GM23338 (cell line): ENCODE measurements at regions not wholly inside any gene's neighbourhood (a gene's known extent, or its start where the extent isn't known, plus 50 kb on each side); places are given as distances from the start of the nearest gene placed in this dataset.

Experiments
- ATAC-seq: fragments of 200-7000 bp; cut with Tn5 transposase; 3 replicates; pipeline ENCODE4 v1.9.1; 2020
- DNase-seq: peaks from one replicate; pipeline ENCODE4 v3.0.0-alpha.2; 2015; ENCODE audit warnings: low spot score
- H2AFZ ChIP-seq: fragments of 200-600 bp; sonication (generic); 2 replicates; pipeline ENCODE4 v1.8.0; 2016; ENCODE audit warnings: antibody characterized with exemption, mild to moderate bottlenecking, moderate library complexity
- H3F3A ChIP-seq: fragments of 200-600 bp; sonication (generic); replicated peaks from 2 replicates; pipeline ENCODE4 v1.8.0; 2017; ENCODE audit warnings: antibody characterized with exemption, mixed run types, low read depth
- H3K27ac ChIP-seq: fragments of 200-600 bp; sonication (generic); 2 replicates; pipeline ENCODE4 v1.6.1; 2016; ENCODE audit warnings: low read depth
- H3K27me3 ChIP-seq: fragments of 200-600 bp; sonication (generic); 2 replicates; pipeline ENCODE4 v1.8.0; 2016; ENCODE audit warnings: mild to moderate bottlenecking, mixed run types, moderate library complexity; ENCODE audit not compliant: insufficient read depth
- H3K36me3 ChIP-seq: fragments of 200-600 bp; sonication (generic); 2 replicates; pipeline ENCODE4 v1.8.0; 2016; ENCODE audit warnings: mild to moderate bottlenecking; ENCODE audit not compliant: insufficient read depth
- H3K4me1 ChIP-seq: fragments of 200-600 bp; sonication (generic); 2 replicates; pipeline ENCODE4 v1.8.0; 2016; ENCODE audit warnings: mild to moderate bottlenecking, moderate library complexity; ENCODE audit not compliant: insufficient read depth
- H3K4me2 ChIP-seq: fragments of 200-600 bp; sonication (generic); 2 replicates; pipeline ENCODE4 v1.7.1; 2017; ENCODE audit warnings: mixed run types
- H3K4me3 ChIP-seq: fragments of 200-600 bp; sonication (generic); 2 replicates; pipeline ENCODE4 v1.6.1; 2016; ENCODE audit warnings: mixed run types
- H3K79me2 ChIP-seq: fragments of 200-600 bp; sonication (generic); replicated peaks from 2 replicates; pipeline ENCODE4 v1.8.0; 2017; ENCODE audit warnings: mild to moderate bottlenecking; ENCODE audit not compliant: insufficient read depth
- H3K9me2 ChIP-seq: fragments of 200-600 bp; sonication (generic); 2 replicates; pipeline ENCODE4 v1.8.0; 2017; ENCODE audit not compliant: insufficient read depth
- H4K20me1 ChIP-seq: fragments of 200-600 bp; sonication (generic); replicated peaks from 2 replicates; pipeline ENCODE4 v1.8.0; 2017; ENCODE audit warnings: mild to moderate bottlenecking; ENCODE audit not compliant: insufficient read depth
- H3K27ac Mint-ChIP-seq: 2 replicates; pipeline ENCODE4 v1.8.0; 2020; ENCODE audit warnings: inconsistent platforms, mild to moderate bottlenecking, moderate library complexity, mixed read lengths
- H3K27me3 Mint-ChIP-seq: 3 replicates; pipeline ENCODE4 v1.8.0; 2022; ENCODE audit warnings: low read depth, mild to moderate bottlenecking, moderate library complexity, mixed read lengths, inconsistent platforms; ENCODE audit not compliant: insufficient read depth, poor library complexity
- H3K36me3 Mint-ChIP-seq: 3 replicates; pipeline ENCODE4 v1.8.0; 2021; ENCODE audit warnings: low read depth, mild to moderate bottlenecking, inconsistent platforms, moderate library complexity, mixed read lengths
- H3K4me1 Mint-ChIP-seq: 3 replicates; pipeline ENCODE4 v1.8.0; 2020; ENCODE audit warnings: mild to moderate bottlenecking, inconsistent platforms, mixed read lengths
- H3K4me3 Mint-ChIP-seq: 3 replicates; pipeline ENCODE4 v1.8.0; 2021; ENCODE audit warnings: moderate library complexity, mild to moderate bottlenecking, inconsistent platforms, mixed read lengths
- H3K9me3 Mint-ChIP-seq: 3 replicates; pipeline ENCODE4 v1.8.0; 2020; ENCODE audit warnings: moderate library complexity, mild to moderate bottlenecking, inconsistent platforms, mixed read lengths
- CTCF ChIP-seq, 2 experiments: fragments of 200-600 bp in 1 of 2; sonication (generic) in 1 of 2; conservative IDR thresholded peaks; 2 replicates each; pipeline versions ENCODE4 v1.5.1 to v1.6.1; 2016 to 2017; ENCODE audit warnings: antibody characterized with exemption in 2 of 2, low read depth in 2 of 2, mild to moderate bottlenecking in 2 of 2, moderate library complexity in 1 of 2
- ETS1 ChIP-seq: IDR thresholded peaks from 2 replicates; pipeline ENCODE4 v1.6.1; 2016; ENCODE audit warnings: antibody characterized with exemption
- EZH2 ChIP-seq: fragments of 200-600 bp; sonication (generic); IDR thresholded peaks from one replicate; pipeline ENCODE4 v1.8.0; 2017; ENCODE audit warnings: antibody characterized with exemption, mild to moderate bottlenecking, low read depth; ENCODE audit not compliant: unreplicated experiment
- EZH2phosphoT487 ChIP-seq: fragments of 200-600 bp; sonication (generic); IDR thresholded peaks from one replicate; pipeline ENCODE4 v1.8.1; 2018; ENCODE audit warnings: antibody characterized with exemption; ENCODE audit not compliant: unreplicated experiment
- JUNB ChIP-seq: IDR thresholded peaks from one replicate; pipeline ENCODE4 v1.6.1; 2016; ENCODE audit warnings: antibody characterized with exemption; ENCODE audit not compliant: unreplicated experiment
- POLR2AphosphoS5 ChIP-seq: IDR thresholded peaks from 2 replicates; pipeline ENCODE4 v1.6.1; 2016; ENCODE audit warnings: antibody characterized with exemption, low read depth
- REST ChIP-seq: IDR thresholded peaks from one replicate; pipeline ENCODE4 v1.6.1; 2018; ENCODE audit warnings: antibody characterized with exemption; ENCODE audit not compliant: unreplicated experiment
- STAT1 ChIP-seq: IDR thresholded peaks from one replicate; pipeline ENCODE4 v1.6.1; 2016; ENCODE audit warnings: antibody characterized with exemption; ENCODE audit not compliant: unreplicated experiment
- ZNF114 ChIP-seq: fragments of 250-450 bp; sonication (Bioruptor Pico); IDR thresholded peaks from 2 replicates; pipeline ENCODE4 v1.5.0; 2020; ENCODE audit warnings: mild to moderate bottlenecking, moderate library complexity
- ZNF331 ChIP-seq: fragments of 250-450 bp; sonication (Bioruptor Pico); IDR thresholded peaks from 2 replicates; pipeline ENCODE4 v1.5.0; 2020; ENCODE audit warnings: low read depth, mild to moderate bottlenecking, moderate library complexity
- ZNF462 ChIP-seq: fragments of 250-450 bp; sonication (Bioruptor Pico); IDR thresholded peaks from 2 replicates; pipeline ENCODE4 v1.5.0; 2020; ENCODE audit warnings: mild to moderate bottlenecking, moderate library complexity

- ATAC-seq: no peak
- peaks cover 9% of the 10 kb centered on the region for H3K4me1 Mint-ChIP-seq
- H3K4me3 Mint-ChIP-seq: no peak overlapping the region
- no peak overlapping the region for H3K4me2 ChIP-seq
- no peaks in the 10 kb centered on the region for H3K36me3 Mint-ChIP-seq
- H3F3A ChIP-seq: no peaks in the 10 kb centered on the region
- peaks cover 8% of the 10 kb centered on the region for H3K27me3 Mint-ChIP-seq
- no peaks in the 10 kb centered on the region for H3K79me2 ChIP-seq
- H3K36me3 ChIP-seq: no peaks in the 10 kb centered on the region
- no peaks in the 10 kb centered on the region for H4K20me1 ChIP-seq
- H3K9me2 ChIP-seq: no peaks in the 10 kb centered on the region
- no peak overlapping the region for H2AFZ ChIP-seq
- H3K4me3 ChIP-seq: no peak overlapping the region
- H3K4me1 ChIP-seq: peaks cover 8% of the 10 kb centered on the region
- no peak overlapping the region for H3K27ac ChIP-seq
- H3K9me3 Mint-ChIP-seq: no peaks in the 10 kb centered on the region; the same call in 2 of the 3 replicates
- no peak for TF ChIP-seq ZNF114 (CRISPR knock-in tag)
- no peak for TF ChIP-seq STAT1
- no peak for TF ChIP-seq REST
- no peak for TF ChIP-seq CTCF (conservative IDR thresholded peaks at IDR 0.05; ENCODE audit: low read depth in 2 of 2)
- no peak for TF ChIP-seq ZNF331 (CRISPR knock-in tag)
- no peak for TF ChIP-seq JUNB
- TF ChIP-seq ZNF462 (CRISPR knock-in tag): no peak
- TF ChIP-seq EZH2: no peak
- no peak for TF ChIP-seq POLR2AphosphoS5
- no peak for TF ChIP-seq ETS1
- no peak for TF ChIP-seq EZH2phosphoT487
- DNase-seq: no peak
- H3K27ac Mint-ChIP-seq: no peak overlapping the region
- peaks cover 23% of the 10 kb centered on the region for H3K27me3 ChIP-seq
Observed at GRCh38 chr5:56475689-56476486, 242.8 kb upstream of the ANKRD55 start.
